ENCODE measurements at regions not wholly inside any gene's neighbourhood (a gene's known extent, or its start where the extent isn't known, plus 50 kb on each side); places are given as distances from the start of the nearest gene placed in this dataset.
A peak's percentile ranks its signal among the peaks of the same experiment; 100 is the strongest.

- Mint-ChIP-seq H3K9me3 (no peaks in the 10 kb centered on the region), H3K4me1 (peaks cover 16% of the 10 kb centered on the region), H3K27me3 (peaks cover 33% of the 10 kb centered on the region), H3K36me3 (ENCODE audit: low read depth) (no peaks in the 10 kb centered on the region), H3K4me3 (peak overlapping the region; percentile 86), H3K27ac (peak overlapping the region; percentile 51)
- CTCF ChIA-PET: interaction anchor here (0.7 to 5.2 kb wide), 55 partner anchors 10 to 575 kb away, joined by 3 to 77 read pairs (median 4); partner anchors contain the start of genes HMGCS1, TMEM267 and ZNF131
- peak; percentile 91 for DNase-seq
- POLR2A ChIA-PET: interaction anchor here (1.0 to 6.9 kb wide), 14 partner anchors 32 to 576 kb away, joined by 3 to 76 read pairs (median 8); partner anchors contain the start of gene ZNF131
Measured at GRCh38 chr5:42908509-42909488, 97.1 kb upstream of the SELENOP start.

GRCh38 chr5:42908086-42908485 lies 96.4 kb upstream of the SELENOP start:
- CTCF ChIA-PET: interaction anchor here (0.8 to 5.2 kb wide), 23 partner anchors 13 to 576 kb away, joined by 3 to 77 read pairs (median 7); partner anchors contain the start of genes HMGCS1, TMEM267 and ZNF131
- POLR2A ChIA-PET: interaction anchor here (1.1 to 6.9 kb wide), 10 partner anchors 40 to 482 kb away, joined by 3 to 76 read pairs (median 16); partner anchors contain the start of gene ZNF131
- peaks cover 16% of the 10 kb centered on the region for H3K4me1 Mint-ChIP-seq
- H3K4me3 Mint-ChIP-seq: peak overlapping the region; percentile 86
- peaks cover 33% of the 10 kb centered on the region for H3K27me3 Mint-ChIP-seq
- no peaks in the 10 kb centered on the region for H3K9me3 Mint-ChIP-seq
- no peak for DNase-seq
- H3K27ac Mint-ChIP-seq: no peak overlapping the region
- H3K36me3 Mint-ChIP-seq (ENCODE audit: low read depth): no peaks in the 10 kb centered on the region

- Mint-ChIP-seq H3K9me3 (no peaks in the 10 kb centered on the region), H3K27me3 (peaks cover 31% of the 10 kb centered on the region), H3K4me1 (peaks cover 13% of the 10 kb centered on the region), H3K27ac (no peak overlapping the region), H3K4me3 (no peak overlapping the region), H3K36me3 (ENCODE audit: low read depth) (no peaks in the 10 kb centered on the region)
- ChIA-PET CTCF (interaction anchor here (1.4 kb wide), 1 partner anchor 16 kb away, joined by 4 read pairs; no protein-coding TSS in a partner anchor), POLR2A (no interaction called here)
- DNase-seq: no peak
Measured at GRCh38 chr5:42905827-42906226, 94.1 kb upstream of the SELENOP start.

DNA sequence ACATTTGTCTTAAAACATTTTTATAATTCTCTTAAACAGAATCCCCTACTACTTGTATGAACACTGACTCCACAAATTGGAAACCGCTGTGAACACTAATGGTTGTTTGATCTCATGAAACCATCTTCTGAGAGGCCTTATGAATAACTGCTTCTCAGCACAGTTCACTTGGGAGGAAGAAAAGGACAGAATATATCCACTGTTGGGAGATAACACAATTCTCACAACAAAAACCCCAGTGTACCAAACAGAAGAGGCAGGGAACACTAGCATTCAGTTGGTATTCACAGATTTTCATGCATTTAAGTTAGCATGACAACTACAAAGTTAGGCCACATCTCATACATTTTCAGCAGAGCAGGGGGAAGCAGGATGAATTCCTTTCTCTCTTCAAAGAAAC lies 89.0 kb upstream of the SELENOP start:
- CTCF ChIA-PET: no interaction called here
- H3K36me3 Mint-ChIP-seq (ENCODE audit: low read depth): no peaks in the 10 kb centered on the region
- no peaks in the 10 kb centered on the region for H3K4me1 Mint-ChIP-seq
- DNase-seq: no peak
- H3K9me3 Mint-ChIP-seq: no peaks in the 10 kb centered on the region
- H3K27me3 Mint-ChIP-seq: peaks cover 19% of the 10 kb centered on the region
- POLR2A ChIA-PET: interaction anchor here (3.6 kb wide), 1 partner anchor 49 kb away, joined by 13 read pairs; no protein-coding TSS in a partner anchor
- no peak overlapping the region for H3K4me3 Mint-ChIP-seq
- no peak overlapping the region for H3K27ac Mint-ChIP-seq

GRCh38 chr5:42898760-42899159 lies 87.1 kb upstream of the SELENOP start:
- peaks cover 11% of the 10 kb centered on the region for H3K27me3 Mint-ChIP-seq
- POLR2A ChIA-PET: no interaction called here
- DNase-seq: no peak
- no peaks in the 10 kb centered on the region for H3K36me3 Mint-ChIP-seq (ENCODE audit: low read depth)
- no peak overlapping the region for H3K27ac Mint-ChIP-seq
- CTCF ChIA-PET: interaction anchor here (1.1 to 1.2 kb wide), 2 partner anchors 9 to 10 kb away, joined by 3 to 7 read pairs; no protein-coding TSS in a partner anchor
- no peaks in the 10 kb centered on the region for H3K4me1 Mint-ChIP-seq
- no peak overlapping the region for H3K4me3 Mint-ChIP-seq
- no peaks in the 10 kb centered on the region for H3K9me3 Mint-ChIP-seq

DNA sequence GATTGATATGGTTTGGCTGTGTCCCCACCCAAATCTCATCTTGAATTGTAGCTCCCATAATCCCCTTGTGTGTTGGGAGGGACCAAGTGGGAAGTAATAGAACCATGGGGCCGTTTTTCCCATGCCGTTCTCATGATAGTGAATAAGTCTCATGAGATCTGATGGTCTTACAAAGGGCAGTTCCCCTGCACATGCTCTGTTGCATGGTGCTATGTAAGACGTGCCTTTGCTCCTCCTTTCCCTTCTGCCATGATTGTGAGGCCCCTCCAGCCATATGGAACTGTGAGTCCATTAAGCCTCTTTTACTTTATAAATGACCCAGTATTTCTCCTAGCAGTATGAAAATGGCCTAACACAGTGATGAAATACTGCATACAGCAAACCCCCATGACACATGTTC lies 84.8 kb upstream of the SELENOP start:
- no peak overlapping the region for H3K27ac Mint-ChIP-seq
- ChIA-PET CTCF (interaction anchor here (2.2 kb wide), 1 partner anchor 12 kb away, joined by 8 read pairs; no protein-coding TSS in a partner anchor), POLR2A (no interaction called here)
- no peak for DNase-seq
- H3K4me3 Mint-ChIP-seq: no peak overlapping the region
- H3K36me3 Mint-ChIP-seq (ENCODE audit: low read depth): no peaks in the 10 kb centered on the region
- no peaks in the 10 kb centered on the region for H3K9me3 Mint-ChIP-seq
- peaks cover 16% of the 10 kb centered on the region for H3K27me3 Mint-ChIP-seq
- H3K4me1 Mint-ChIP-seq: no peaks in the 10 kb centered on the region

DNA sequence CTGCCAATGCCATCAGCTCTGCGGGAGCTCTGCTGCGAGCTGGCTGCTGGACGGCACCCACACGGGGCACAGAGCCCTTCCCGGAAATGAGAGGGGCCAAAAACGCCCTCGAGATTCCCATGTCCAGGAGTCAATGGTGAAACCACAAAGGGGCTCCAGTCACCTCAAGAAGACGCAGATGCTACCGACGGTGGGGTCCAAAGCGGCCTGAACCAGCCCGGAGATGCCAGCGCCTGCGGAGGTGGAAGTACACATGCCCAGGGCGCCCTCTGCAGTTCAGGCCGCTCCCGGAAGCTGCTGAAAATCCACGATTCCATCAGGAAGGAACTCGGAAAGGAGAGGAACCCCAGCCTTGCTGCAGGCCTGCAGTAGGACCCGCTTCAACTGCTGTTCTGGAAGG lies 82.4 kb upstream of the SELENOP start:
- H3K4me1 Mint-ChIP-seq: no peaks in the 10 kb centered on the region
- ChIA-PET POLR2A (no interaction called here), CTCF (no interaction called here)
- no peaks in the 10 kb centered on the region for H3K9me3 Mint-ChIP-seq
- no peaks in the 10 kb centered on the region for H3K36me3 Mint-ChIP-seq (ENCODE audit: low read depth)
- no peak overlapping the region for H3K27ac Mint-ChIP-seq
- peaks cover 18% of the 10 kb centered on the region for H3K27me3 Mint-ChIP-seq
- no peak overlapping the region for H3K4me3 Mint-ChIP-seq
- DNase-seq: no peak

DNA sequence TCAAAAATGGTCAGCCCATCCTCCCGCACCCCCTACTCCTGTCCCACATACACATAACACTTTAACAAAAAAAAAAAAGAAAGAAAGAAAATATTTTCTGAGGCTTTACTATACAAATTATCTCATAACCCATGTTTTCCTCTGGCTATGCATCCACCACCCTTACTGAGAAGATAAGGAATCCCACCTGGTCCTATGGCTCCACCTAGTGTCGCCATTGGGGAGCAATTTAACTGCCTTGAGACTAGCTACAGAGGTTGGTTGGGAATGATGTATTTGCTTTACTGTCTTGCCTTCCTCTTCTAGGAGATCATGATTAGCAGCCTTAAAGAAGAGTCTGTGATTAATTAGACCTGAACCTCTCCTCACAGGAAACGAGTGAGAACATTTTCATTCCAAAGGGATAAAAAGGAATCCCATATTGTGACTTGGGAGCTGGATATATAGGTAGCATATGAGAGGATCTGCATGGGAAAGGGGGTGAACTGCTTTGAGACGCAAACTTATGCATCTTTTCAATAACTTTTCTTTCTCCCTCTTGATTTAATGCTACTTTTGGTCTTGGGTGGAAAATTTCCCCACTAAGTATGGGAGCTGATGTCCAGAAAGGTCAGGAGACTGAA lies 77.7 kb upstream of the SELENOP start:
- POLR2A ChIA-PET: interaction anchor here (0.7 to 1.1 kb wide), 2 partner anchors 150 to 152 kb away, joined by 3 read pairs; no protein-coding TSS in a partner anchor
- no peak overlapping the region for H3K27ac Mint-ChIP-seq

GRCh38 chr5:42888771-42889170 lies 77.1 kb upstream of the SELENOP start:
- no peak overlapping the region for H3K27ac Mint-ChIP-seq

More for the DNA sequence above, 77.7 kb upstream of the SELENOP start:
- peak; percentile 75 for DNase-seq
- Mint-ChIP-seq H3K4me1 (no peaks in the 10 kb centered on the region), H3K9me3 (no peaks in the 10 kb centered on the region), H3K4me3 (no peak overlapping the region), H3K36me3 (ENCODE audit: low read depth) (no peaks in the 10 kb centered on the region), H3K27me3 (peaks cover 15% of the 10 kb centered on the region)
- CTCF ChIA-PET: interaction anchor here (0.6 to 3.1 kb wide), 27 partner anchors 9 to 1031 kb away, joined by 3 to 20 read pairs (median 3); partner anchors contain the start of gene GHR

GRCh38 chr5:42887575-42887974 lies 75.9 kb upstream of the SELENOP start:
- CTCF ChIA-PET: no interaction called here
- POLR2A ChIA-PET: no interaction called here
- no peak for DNase-seq
- peaks cover 15% of the 10 kb centered on the region for H3K27me3 Mint-ChIP-seq
- H3K4me3 Mint-ChIP-seq: no peak overlapping the region
- no peaks in the 10 kb centered on the region for H3K4me1 Mint-ChIP-seq
- H3K9me3 Mint-ChIP-seq: no peaks in the 10 kb centered on the region
- H3K36me3 Mint-ChIP-seq (ENCODE audit: low read depth): no peaks in the 10 kb centered on the region
- no peak overlapping the region for H3K27ac Mint-ChIP-seq

More at GRCh38 chr5:42888771-42889170, 77.1 kb upstream of the SELENOP start:
- ChIA-PET POLR2A (interaction anchor here (0.7 to 1.1 kb wide), 2 partner anchors 150 to 152 kb away, joined by 3 read pairs; no protein-coding TSS in a partner anchor), CTCF (interaction anchor here (0.7 to 3.1 kb wide), 11 partner anchors 10 to 831 kb away, joined by 3 to 20 read pairs (median 4); partner anchors contain the start of gene GHR)
- Mint-ChIP-seq H3K4me1 (no peaks in the 10 kb centered on the region), H3K4me3 (no peak overlapping the region), H3K9me3 (no peaks in the 10 kb centered on the region), H3K36me3 (ENCODE audit: low read depth) (no peaks in the 10 kb centered on the region), H3K27me3 (peaks cover 17% of the 10 kb centered on the region)
- DNase-seq: no peak

- ChIA-PET POLR2A (no interaction called here), CTCF (interaction anchor here (2.2 kb wide), 1 partner anchor 22 kb away, joined by 7 read pairs; no protein-coding TSS in a partner anchor)
- Mint-ChIP-seq H3K36me3 (ENCODE audit: low read depth) (no peaks in the 10 kb centered on the region), H3K9me3 (no peaks in the 10 kb centered on the region), H3K27ac (no peak overlapping the region), H3K4me3 (no peak overlapping the region), H3K27me3 (peaks cover 12% of the 10 kb centered on the region), H3K4me1 (no peaks in the 10 kb centered on the region)
- DNase-seq: no peak
Measured at GRCh38 chr5:42887097-42887496, 75.4 kb upstream of the SELENOP start.

- DNase-seq: no peak
- Mint-ChIP-seq H3K4me1 (no peaks in the 10 kb centered on the region), H3K9me3 (no peaks in the 10 kb centered on the region), H3K27ac (no peak overlapping the region), H3K4me3 (no peak overlapping the region), H3K36me3 (ENCODE audit: low read depth) (no peaks in the 10 kb centered on the region), H3K27me3 (peaks cover 12% of the 10 kb centered on the region)
- POLR2A ChIA-PET: no interaction called here
- CTCF ChIA-PET: interaction anchor here (2.2 kb wide), 1 partner anchor 22 kb away, joined by 7 read pairs; no protein-coding TSS in a partner anchor
Measured at GRCh38 chr5:42886635-42887034, 74.9 kb upstream of the SELENOP start.
